Fibroblast of mammary gland (primary cell): ENCODE measurements at regions not wholly inside any gene's neighbourhood (a gene's known extent, or its start where the extent isn't known, plus 50 kb on each side); places are given as distances from the start of the nearest gene placed in this dataset.

Source experiments
- DNase-seq: peaks from one replicate; pipeline ENCODE4 v3.0.0-alpha.2; 2010; ENCODE audit warnings: low read depth
- H3K4me3 ChIP-seq: 2 replicates; pipeline ENCODE4 v1.5.1; 2011; ENCODE audit warnings: low read depth, mild to moderate bottlenecking, low read length, moderate library complexity; ENCODE audit not compliant: control insufficient read depth
- TF ChIP-seq, protein P1 (sequence below): conservative IDR thresholded peaks from 2 replicates; pipeline ENCODE4 v1.5.1; 2011; ENCODE audit warnings: low read depth, low read length, inconsistent platforms; ENCODE audit not compliant: control insufficient read depth, insufficient read depth

DNA sequence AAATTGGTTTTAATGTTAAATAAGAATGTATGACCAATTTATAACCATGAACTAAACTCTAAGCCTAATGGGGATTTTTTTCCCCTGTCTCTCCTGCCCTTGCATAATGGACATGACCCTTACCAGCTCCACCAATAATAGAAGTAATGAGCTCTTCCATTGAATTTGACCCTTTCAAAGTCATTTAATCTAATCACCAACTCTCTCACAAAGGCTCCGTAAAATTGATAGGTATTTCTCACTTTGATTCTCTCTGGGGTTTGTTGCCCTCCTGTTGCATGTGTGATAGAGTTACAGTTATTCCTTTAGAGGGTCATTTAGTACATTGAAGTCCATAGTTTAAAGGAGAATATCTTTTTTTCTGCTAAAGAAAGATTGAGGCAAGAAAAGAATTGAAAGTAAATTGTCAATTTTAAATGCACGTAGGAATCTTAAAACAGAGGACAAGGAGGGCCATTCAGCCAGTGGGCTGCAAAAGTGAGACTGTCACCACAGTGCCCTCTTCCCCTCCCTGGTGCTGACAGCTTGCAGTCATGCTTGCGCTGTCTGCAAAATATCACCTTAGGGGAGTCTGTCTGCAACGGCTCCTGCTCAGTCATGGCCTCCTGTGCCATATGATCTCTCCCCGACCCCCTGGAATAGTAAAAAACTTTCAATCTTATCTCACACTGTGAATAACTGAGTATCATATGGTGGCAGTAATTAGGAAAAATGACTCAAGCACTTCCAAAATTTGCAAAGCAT lies 307.5 kb upstream of the GNPDA2 start:
- no peak for DNase-seq
- no peak overlapping the region for H3K4me3 ChIP-seq
- TF ChIP-seq, protein P1, sequence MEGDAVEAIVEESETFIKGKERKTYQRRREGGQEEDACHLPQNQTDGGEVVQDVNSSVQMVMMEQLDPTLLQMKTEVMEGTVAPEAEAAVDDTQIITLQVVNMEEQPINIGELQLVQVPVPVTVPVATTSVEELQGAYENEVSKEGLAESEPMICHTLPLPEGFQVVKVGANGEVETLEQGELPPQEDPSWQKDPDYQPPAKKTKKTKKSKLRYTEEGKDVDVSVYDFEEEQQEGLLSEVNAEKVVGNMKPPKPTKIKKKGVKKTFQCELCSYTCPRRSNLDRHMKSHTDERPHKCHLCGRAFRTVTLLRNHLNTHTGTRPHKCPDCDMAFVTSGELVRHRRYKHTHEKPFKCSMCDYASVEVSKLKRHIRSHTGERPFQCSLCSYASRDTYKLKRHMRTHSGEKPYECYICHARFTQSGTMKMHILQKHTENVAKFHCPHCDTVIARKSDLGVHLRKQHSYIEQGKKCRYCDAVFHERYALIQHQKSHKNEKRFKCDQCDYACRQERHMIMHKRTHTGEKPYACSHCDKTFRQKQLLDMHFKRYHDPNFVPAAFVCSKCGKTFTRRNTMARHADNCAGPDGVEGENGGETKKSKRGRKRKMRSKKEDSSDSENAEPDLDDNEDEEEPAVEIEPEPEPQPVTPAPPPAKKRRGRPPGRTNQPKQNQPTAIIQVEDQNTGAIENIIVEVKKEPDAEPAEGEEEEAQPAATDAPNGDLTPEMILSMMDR, result no peak

DNA sequence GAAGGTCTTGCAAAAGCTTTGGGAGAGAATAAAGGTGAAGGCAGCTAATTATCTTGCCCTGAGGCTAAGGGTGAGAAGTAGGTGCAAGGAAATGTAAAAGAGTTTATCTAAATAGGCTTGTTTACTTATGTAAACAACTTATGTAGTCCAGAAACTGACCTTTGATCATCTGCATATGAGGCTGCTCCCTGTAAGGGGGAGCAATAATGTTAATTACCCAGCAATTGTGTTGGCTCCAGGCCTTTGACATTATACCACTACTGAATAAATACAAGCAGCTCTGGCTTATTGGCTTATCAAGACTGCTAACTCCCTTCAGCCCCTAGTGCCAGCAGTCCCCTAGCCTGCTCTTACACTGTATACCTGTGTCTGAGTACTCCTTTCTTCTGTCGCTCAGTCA lies 303.7 kb upstream of the GNPDA2 start:
- TF ChIP-seq, protein P1, result no peak
- DNase-seq, result no peak
- no peak overlapping the region for H3K4me3 ChIP-seq

DNA sequence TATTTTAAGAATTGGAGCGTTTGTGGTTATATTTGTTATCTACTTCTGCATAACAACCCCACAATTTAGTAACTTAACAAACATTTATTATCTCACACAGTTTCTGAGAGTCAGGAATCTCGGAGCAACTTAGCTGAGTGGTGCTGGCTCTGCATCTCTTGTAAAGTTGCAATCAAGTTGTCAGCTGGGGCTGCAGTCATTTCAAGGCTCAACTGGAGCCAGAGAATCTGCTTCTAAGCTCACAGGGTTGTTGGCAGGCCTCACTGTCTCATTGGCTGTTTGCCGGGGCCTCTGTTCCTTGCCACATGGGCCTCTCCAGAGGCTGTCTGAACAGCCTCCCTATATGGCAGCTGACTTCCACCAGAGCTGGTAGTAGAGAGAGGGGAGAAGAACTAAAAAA lies 281.2 kb upstream of the GNPDA2 start:
- TF ChIP-seq, protein P1, result no peak
- no peak for DNase-seq
- H3K4me3 ChIP-seq, result no peak overlapping the region

DNA sequence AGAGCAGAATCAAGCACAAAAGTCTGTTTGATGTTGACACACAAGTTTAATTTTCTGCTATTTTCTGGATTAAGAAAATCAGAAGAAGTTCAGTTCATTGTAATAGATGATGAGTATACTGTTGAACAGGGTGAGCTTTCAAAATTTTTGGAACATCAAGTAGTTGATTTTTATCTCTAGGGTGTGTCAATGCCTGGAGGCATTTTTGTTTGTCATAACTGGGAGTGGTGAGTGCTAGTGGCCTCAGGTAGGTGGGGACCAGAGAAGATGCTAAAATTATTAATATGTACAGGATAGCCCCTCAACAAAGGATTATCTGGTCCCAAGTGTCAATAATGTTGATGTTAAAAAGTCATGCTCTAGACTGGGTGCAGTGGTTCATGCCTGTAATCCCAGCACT lies 279.7 kb upstream of the GNPDA2 start:
- TF ChIP-seq, protein P1, result no peak
- DNase-seq, result no peak

DNA sequence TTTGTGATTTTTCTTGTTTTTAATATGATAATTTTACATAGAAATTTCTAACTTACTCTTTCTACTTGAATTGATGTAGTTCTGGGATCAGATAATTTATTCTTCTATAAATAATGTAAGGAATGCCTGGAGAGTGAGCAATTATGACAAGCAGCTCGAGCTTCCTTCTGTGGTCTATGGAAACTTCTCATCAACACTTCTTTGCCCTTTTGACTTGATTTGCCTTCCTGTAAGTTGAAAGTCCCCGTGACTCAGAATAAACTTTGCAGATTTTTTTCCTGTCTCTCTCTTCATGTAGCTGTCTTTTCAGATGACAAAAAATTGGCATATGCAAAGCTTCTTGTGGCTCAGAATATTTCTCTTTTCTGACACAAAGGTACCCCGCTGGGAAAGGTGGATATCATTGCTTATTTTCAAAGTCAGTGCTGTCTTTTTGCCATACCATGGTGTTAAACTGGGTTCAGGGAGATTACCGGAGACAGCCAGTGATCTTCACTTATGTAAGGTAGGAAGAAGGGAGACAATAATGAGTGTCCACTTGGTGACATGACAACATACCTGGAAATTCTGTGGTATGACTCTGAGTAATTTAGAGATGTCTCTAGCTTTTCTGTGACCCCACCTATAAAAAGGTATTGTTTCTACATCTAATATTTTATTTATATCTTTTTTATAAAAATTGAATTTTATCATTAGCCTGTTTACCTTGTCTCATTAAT lies 278.6 kb upstream of the GNPDA2 start:
- TF ChIP-seq, protein P1, result no peak
- no peak overlapping the region for H3K4me3 ChIP-seq
- no peak for DNase-seq

More for the DNA sequence above, 279.7 kb upstream of the GNPDA2 start:
- no peak overlapping the region for H3K4me3 ChIP-seq

DNA sequence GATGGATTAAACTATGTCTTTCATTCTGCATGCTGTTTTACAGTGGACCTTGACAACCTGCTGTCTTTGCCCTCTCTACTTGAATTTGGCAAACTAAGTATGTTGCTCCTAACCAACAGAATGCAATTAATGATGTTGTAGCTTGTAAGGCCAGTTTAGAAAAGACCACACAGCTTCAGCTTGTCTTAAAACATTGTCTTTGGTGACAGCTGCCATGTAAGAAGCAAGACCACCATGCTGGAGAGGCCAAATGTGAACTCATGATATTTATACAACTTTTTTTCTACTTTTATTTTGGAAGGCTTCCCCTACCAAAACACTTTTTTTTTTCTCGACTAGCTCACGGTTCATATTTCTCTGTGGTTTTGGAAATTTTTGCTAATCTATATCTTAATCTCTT lies 278.0 kb upstream of the GNPDA2 start:
- DNase-seq, result no peak
- TF ChIP-seq, protein P1, result no peak
- no peak overlapping the region for H3K4me3 ChIP-seq
